Activated CD4-positive, alpha-beta T cell treated with anti-CD3 and anti-CD28 coated beads, Interleukin-2, amount 50 U/mL, for 24 hours (primary cell): ENCODE measurements at regions not wholly inside any gene's neighbourhood (a gene's known extent, or its start where the extent isn't known, plus 50 kb on each side); places are given as distances from the start of the nearest gene placed in this dataset.

ENCODE experiments used
- DNase-seq, 2 donors: peaks; one replicate each; pipeline ENCODE4 v3.0.0-alpha.2; 2020; ENCODE audit warnings: low read depth in 1 of 2, low spot score in 1 of 2

DNA sequence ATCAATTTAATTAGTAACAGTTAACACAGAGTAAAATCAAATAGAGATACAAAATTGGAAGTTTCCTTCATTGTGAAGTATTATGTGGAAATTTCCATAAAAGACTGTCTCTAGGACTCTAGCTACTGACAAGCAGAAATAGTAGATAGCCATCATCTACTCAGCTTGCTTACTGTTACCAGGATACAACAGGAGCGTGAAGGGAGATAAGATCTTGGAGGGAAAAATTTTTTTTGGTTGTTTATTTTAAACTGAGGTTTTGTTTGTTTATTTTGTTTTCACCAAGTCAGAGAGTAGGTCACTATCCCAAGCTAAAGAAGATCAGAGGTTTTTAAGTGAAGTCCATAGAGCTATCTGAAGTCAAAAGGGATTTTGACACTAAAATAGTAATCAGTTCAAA, 861.3 kb upstream of the MGAT4C start:
- DNase-seq, result no peak

DNA sequence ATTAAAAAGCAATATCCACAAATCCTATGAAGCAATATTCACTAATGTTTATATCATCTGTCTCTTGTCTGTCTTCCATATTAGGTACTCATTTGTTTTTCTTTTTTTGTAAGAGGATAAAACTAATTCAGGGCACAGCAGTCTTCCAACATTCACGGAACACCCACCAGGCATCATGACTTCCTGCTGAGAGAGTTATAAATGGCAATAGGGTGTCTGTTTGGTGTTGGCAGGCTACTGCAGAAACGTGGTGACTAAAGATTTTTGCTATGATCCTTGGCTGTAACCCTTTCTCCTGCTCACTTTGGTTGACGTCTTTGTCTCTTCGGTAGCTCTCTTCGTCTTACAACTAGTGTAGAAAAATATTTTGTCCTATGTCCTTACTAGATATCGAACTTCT, 860.6 kb upstream of the MGAT4C start:
- DNase-seq, result no peak

DNA sequence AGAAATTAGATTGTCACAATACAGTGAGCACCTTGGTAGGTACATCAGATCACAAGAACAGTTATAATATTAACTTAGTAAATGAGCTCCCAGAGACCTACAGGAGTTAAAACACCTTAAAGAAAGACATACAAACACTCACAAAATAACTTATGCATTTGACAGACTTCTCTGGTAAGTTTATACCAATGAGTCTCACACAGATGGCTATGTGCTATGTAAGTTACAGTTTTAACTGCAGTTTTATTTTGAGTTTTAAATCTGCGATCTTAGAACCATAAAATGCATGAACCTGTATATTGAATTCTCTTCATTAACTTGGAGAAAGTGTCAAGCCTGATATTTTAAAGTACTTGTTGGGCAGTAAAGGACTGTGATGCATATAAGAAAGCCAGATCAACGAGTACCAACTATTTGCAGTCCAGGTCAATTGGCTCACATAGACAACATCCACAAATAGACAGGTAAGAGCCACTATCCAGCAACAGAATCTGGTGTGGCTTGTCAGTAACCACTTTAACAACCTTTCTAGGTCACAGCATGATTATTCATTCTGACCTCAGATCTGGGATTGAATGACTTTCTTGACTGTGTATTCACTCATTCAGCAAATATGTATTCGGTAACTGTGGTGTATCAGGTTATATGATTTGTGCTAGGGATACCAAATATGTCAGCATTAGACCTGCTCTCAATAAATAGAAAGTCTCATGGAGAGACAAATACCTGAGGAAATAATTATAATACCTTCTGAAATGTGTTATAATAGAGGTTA, 856.6 kb upstream of the MGAT4C start:
- no peak for DNase-seq

DNA sequence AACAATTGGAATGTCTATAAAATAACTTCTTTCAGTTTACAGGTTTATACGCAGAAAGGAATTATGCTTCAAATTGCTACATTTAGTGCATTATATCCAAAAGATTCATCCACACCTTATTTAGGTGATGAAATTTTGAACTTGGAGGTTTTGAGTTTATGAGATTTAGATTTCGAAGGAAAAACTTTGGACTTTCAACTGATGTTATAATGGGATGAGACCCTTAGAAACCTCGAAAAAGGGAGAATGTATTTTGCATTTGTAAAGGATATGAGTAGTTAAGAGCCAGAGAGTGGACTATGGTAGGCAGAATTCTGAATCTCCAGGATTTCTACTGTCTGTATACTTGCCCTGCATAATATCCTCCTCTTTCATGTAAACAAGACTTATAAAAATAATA, 851.6 kb upstream of the MGAT4C start:
- DNase-seq, result no peak

DNA sequence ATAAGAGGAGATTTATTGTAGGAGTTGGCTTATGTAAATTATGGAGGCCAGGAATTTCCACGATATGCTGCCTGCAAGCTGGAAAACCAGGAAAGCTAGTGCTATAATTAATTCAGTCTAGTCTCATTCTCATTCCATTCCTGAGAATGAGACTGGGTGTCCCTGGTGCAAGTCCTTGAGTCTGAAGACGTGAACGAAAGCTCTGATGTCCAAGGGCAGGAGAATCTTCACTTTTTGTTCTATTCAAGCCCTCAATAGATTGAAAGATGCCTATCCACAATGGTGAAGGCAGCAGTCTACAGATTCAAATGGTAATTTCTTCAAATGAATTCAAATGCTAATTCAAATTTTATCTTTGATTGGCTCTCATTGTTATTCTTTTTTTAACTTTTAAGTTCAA, 851.1 kb upstream of the MGAT4C start:
- no peak for DNase-seq

DNA sequence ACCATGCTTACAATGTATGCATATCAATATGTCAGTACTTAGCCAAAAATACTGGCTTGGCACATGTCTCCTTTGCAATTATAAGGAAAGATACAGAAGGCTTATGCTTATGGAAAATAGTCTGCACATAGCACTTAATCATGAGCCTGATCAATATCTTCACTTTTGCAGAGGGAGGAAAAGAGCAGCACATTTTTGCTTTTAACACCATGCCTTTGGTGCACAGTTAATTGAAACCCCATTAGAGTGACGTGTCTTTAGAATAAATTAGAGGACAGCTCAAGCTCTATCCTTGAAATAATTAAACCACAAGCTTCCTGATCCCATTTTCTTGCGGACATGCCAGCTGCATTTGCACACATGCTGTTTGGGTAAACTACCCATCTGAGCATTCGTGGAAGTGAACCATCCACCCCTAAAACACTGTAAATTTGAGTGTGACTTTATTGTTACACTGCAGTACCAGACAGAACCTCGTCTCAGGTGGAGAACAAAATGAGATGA, 839.9 kb upstream of the MGAT4C start:
- DNase-seq, result no peak

DNA sequence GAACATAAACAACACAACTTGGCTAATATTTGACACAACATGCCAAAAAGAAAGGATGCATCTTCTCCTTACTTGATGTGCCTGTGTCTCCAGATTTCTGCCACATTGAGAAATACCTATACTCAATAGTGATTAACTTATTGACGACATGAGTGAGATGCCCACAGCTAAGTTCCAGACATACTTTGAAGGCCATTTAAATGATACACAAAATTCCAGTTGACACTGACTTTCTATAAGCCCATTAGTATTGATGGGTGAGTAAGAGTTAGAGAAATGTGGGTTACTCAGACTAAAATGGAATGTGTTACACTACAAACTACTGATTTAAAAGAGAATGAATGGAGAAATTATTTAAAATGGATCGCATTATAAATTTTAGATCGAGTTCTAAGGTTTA, 838.2 kb upstream of the MGAT4C start:
- DNase-seq, result no peak

DNA sequence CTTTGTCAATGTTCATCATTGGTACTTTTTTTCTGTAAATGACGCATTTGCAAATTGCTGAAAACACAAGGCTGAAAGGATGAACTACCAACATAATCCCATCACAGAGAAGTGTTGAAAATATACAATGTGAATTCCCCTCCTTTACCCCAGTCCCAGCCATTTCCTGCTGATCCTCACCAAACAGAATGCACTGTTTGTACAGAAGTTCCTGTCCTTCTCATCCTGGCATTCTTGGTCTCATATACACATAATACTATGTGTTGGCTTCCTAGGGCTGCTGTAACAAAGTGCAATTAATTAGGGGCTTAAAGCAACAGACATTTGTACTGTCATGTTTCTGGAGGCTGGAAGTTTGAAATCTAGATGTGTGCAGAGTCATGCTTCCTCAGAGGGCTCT, 836.2 kb upstream of the MGAT4C start:
- no peak for DNase-seq

DNA sequence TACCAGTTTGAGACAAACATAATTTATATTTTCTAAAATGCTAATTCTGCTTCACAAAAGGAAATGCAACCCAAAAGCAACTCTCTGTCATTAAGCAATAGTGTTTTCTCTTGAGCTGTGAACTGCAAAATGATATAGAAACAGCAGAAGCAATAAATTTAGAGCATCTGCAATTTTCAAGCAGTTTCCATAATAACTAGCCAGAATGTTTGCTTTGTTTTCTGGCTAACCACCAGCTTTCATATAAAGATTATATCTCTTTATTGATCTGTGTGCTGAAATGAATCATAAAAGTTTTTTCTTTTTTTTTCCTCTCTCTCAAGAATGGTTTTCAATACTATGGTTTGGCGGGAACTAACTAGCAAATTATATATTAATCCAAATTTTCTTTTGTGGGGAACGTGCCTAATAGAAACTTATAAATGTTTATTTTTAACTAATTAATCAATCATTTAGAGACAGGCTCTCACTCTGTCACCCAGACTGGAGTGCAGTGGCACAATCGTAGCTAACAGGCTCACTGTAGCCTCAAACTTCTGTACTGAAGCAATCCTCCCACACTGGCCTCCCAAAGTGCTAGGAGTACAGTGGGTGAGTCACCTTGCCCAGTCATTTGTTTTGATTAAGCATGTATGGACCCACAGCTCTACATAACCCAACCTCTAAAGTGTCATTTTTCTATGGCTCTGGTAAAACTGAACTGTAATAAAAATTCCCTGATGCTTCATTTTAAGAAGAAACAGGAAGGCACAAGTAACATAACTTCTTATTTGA, 830.1 kb upstream of the MGAT4C start:
- no peak for DNase-seq

DNA sequence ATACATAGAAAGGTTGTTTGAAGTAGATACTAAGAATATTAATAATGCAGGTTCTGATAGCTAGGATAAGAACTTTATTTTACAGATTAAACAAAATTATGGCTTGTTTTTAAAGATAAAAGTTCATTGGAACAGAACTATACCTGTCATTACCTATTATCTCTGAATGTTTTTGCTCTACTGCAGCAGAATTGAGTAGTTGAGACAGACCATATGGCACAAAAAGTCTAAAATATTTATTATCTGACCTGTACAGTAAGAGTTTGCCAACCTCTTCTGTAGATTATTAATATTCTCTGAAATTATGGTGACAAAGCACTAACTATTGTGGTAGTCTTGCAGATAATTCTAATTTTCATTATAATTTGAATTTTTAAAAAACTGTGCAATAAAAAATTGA, 829.1 kb upstream of the MGAT4C start:
- DNase-seq, result no peak

DNA sequence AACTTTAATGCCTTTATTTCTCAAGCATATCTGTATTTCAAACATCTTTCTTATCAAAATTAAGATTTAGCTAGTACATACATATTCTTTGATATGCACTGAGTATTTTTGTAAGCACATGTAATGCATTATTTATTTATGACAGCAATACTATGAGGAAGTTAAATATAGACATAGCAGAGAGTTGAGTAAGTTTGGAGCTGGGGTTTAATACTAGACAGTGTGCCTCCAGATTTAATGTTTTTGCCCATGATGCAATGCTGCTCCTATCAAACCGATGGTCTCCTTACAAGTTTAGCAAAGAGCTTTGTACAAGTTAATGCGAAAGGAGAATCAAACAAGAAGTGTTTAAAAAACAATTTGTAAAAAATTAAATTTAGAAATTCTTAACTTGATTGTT, 826.6 kb upstream of the MGAT4C start:
- DNase-seq, result no peak

DNA sequence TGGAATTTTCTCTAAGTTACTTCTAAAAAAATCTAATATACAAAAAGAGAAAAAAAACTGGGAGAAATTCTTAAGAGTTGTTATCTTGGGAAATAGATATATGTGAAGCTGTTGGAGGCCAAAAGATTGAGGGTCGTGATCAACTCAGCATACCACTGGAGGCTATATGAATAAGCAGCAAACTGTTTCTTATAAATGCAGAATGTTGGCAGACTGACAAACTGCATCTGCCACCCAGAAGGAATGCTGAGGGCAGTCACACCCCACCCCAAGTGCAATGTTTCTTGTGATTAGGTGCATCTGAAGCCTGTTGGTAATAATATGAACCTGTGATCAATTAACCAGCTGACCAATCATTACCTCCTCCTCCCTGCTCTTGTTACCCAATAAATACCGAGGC, 818.6 kb upstream of the MGAT4C start:
- no peak for DNase-seq

DNA sequence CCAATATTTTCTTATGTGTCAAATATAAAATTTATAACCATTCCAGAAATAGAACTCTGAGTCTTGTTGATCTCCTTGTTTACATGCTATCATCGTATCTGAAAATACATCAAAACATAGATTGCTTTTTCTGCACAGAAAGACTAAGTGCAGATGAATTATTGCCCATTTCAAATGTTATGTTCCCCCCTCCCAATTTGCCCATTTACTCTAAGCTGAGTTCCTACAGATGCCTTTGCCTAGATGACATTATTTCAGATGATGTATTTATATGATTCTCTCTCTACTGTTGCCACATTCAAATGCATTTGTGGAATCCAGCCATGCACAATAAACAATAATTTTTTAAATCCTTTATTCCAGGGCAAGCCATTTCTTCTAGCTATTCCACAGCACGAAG, 810.1 kb upstream of the MGAT4C start:
- no peak for DNase-seq

DNA sequence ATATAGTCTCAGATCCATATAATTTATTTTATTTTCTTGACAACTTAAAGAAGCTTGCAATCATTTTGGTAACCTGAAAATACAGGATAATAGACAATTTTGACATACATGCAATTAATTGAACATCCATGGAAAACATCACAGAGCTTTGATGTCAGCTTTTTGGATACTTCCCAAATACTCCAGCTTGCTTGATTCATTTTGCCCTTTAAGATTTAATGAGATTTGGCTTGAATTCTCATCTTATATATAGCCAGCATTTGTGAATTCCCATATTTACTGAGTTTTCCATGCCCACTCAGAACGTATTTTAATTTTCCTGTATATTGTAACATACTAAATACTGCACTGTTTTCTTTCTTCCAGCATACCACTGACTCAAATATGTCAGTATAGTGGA, 803.0 kb upstream of the MGAT4C start:
- DNase-seq, result no peak

DNA sequence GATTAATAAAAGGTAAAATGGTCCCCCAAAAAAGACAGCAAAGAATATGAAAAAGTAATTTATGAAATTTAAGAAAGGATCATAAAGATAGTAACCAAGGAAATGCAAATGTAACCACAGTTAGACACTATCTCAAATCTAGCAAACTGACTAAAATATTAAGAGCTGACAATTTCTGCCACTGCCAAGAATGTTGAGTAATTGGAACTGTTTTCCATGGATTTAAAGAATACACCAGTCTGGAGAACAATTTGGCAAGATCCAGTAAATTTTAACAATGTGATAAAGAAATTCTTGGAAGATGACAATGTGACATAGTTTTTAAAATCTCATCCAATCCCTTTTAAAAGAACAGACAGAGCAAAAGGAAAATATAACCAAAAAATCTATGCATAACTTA, 798.0 kb upstream of the MGAT4C start:
- DNase-seq, result no peak

DNA sequence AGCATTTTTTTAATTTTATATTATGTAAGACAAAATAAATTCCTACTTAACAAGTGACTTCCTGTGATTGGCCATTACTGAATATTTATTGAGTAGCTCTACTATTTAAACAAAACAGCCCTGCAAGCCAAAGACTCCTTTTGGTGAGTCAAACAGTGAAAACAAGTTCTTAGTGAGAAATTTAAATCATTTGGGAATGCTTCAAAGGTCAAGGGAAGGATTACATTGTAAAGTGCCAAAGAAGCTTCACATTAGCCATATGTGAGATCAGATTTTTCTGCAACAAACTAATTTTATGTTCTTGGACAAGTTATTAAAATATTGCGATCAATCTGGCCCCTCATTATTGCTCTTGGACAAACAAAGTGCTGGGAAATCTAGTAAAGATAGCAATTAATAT, 795.4 kb upstream of the MGAT4C start:
- no peak for DNase-seq

DNA sequence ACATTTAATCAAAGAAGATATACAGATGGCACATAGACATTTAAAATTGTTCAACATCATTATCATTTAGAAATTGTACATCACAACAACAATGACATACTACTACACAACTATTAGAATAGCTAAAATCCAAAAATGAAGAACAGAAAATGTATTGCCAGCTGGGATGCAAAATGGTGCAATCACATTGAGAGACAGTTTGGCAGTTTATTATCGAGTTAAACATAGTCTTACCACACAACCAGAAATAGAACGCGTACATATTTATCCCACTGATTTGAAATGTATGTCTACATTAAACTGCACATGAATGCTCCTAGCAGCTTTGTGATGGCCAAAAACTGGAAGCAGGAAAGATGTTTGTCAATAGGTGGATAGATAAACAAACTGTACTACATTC, 791.5 kb upstream of the MGAT4C start:
- DNase-seq, result no peak

DNA sequence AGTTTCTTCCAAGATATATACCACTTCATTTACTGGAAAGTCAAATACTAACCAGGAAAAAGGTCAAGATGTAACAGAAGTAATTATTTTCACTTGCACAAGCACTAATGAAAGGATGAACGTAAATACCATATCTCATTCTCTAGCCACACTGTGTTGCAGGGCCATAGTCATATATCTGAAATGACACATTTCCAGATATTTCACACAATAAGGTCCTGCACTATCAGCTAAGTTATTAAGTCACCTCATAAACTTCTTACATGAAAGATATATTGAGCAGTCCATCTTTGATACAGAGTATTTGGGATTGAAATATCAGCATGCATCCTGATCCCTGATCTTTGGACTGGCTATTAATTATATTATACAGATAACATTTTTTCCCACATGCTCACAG, 783.3 kb upstream of the MGAT4C start:
- DNase-seq, result no peak

DNA sequence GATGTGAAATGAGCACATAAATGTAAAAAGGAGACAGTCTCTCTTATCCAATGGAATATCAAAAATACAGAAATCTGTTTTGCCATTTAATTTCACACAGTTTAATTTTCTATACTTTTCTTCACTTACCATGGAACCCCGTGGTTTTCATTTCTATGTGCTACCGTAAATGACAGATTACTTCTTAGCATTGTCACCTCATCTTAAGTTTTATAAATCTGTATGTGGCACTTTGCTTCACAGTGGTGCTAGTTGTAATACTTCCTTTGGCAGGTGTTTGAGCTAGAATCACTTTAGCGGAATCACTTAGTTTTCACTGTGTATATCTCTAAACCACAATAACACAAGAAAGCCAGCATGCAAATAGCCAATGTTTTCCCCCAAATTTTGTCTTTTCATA, 781.9 kb upstream of the MGAT4C start:
- DNase-seq, result no peak

DNA sequence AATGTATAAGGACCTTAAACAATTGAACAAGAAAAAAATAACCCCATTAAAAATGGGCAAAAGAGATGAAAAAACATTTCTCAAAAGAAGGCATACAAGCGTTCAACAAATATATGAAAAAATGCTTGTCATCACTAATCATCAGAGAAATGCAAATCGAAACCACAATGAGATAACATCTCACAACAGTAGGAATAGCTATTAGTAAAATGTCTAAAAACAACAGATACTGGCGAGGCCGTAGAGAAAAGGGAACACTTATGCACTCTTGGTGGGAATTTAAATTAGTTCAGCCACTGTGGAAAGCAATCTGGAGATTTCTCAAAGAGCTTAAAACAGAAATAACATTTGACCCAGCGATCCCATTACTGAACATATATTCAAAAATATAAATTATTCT, 769.8 kb upstream of the MGAT4C start:
- no peak for DNase-seq

DNA sequence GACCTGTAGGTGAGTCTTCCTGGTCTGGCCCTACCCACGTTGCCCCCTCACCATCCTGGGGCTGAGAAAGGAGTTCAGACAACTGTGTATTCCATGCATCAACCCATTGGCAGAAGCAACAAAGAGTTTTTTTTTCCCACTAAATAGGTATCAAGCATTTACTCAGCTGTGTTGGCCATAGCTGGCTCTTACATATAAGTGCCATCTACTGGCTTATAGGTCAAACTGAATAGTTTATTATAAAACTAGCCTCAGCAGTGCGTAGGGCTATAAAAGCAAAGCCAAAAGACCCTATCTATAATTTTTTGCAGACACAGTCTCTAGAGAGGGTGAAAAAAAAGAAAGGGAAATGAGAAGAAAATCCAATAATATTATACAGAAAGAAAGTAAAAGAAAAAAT, 765.2 kb upstream of the MGAT4C start:
- no peak for DNase-seq

DNA sequence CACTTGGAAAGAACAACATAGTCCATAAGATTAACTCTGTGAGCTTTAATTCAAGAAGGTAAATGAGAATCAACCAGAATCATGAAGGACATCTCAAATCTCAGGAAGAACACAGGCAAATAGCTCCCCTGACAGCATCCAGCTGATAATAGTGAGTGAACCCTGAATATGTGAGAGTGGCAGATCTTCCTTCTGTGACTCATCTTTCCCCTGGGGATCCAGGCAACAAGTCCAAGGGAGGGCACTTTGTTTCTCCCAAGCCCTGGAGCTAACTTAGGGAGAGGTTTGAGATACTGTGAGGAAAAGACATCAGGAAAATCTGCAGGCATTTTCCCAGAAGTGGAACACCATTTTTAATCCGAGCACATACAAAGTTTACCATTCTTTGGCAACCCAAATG, 763.9 kb upstream of the MGAT4C start:
- DNase-seq, result no peak

DNA sequence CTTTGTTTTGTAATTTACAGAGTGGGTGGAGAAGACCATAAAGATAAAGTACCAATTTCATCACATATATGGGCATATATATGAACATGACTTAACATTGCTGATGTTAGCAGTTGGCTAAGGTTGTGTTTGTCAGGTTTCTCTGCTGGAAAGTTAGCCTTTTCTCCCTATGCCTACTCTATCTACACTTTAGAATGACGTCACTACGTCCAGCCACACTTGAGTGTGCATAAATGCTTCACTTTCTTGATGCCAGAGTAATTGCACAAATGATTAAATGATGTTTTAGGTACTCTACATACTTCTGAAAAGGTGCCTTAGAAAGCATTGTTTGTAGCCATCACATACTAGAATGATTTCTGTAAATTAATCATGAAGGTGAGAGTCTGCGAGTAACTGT, 759.2 kb upstream of the MGAT4C start:
- DNase-seq, result no peak
